ENCODE measurements at regions not wholly inside any gene's neighbourhood (a gene's known extent, or its start where the extent isn't known, plus 50 kb on each side); places are given as distances from the start of the nearest gene placed in this dataset.

DNA sequence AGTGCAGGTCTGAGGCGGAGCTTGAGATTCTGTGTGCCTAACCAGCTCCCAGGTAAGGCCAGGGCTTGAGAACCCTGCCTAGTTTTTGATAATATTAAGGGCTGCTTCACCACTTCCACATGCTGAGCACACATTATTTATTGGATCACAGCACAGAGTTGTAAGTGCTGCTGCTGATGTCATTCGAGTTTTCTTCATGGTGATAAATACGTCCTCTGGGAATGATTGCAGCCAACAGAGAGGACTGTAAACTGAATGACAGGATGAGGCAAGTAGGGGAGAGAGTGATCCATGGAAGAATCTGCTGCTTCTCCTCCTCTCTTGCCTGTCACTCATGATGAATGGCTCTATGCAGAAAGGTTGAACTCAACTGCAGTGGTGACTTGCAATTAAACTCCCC is 77.9 kb upstream of the VPS13A start (continued):
- TF ChIP-seq, protein P1, sequence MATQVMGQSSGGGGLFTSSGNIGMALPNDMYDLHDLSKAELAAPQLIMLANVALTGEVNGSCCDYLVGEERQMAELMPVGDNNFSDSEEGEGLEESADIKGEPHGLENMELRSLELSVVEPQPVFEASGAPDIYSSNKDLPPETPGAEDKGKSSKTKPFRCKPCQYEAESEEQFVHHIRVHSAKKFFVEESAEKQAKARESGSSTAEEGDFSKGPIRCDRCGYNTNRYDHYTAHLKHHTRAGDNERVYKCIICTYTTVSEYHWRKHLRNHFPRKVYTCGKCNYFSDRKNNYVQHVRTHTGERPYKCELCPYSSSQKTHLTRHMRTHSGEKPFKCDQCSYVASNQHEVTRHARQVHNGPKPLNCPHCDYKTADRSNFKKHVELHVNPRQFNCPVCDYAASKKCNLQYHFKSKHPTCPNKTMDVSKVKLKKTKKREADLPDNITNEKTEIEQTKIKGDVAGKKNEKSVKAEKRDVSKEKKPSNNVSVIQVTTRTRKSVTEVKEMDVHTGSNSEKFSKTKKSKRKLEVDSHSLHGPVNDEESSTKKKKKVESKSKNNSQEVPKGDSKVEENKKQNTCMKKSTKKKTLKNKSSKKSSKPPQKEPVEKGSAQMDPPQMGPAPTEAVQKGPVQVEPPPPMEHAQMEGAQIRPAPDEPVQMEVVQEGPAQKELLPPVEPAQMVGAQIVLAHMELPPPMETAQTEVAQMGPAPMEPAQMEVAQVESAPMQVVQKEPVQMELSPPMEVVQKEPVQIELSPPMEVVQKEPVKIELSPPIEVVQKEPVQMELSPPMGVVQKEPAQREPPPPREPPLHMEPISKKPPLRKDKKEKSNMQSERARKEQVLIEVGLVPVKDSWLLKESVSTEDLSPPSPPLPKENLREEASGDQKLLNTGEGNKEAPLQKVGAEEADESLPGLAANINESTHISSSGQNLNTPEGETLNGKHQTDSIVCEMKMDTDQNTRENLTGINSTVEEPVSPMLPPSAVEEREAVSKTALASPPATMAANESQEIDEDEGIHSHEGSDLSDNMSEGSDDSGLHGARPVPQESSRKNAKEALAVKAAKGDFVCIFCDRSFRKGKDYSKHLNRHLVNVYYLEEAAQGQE (IDR thresholded peaks at IDR 0.05): no peak
- no peak for TF ChIP-seq MYC (IDR thresholded peaks at IDR 0.05; ENCODE audit: borderline replicate concordance, low read length)
- TF ChIP-seq, protein P2, sequence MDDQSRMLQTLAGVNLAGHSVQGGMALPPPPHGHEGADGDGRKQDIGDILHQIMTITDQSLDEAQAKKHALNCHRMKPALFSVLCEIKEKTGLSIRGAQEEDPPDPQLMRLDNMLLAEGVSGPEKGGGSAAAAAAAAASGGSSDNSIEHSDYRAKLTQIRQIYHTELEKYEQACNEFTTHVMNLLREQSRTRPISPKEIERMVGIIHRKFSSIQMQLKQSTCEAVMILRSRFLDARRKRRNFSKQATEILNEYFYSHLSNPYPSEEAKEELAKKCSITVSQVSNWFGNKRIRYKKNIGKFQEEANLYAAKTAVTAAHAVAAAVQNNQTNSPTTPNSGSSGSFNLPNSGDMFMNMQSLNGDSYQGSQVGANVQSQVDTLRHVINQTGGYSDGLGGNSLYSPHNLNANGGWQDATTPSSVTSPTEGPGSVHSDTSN (IDR thresholded peaks at IDR 0.05): no peak
- no peak for TF ChIP-seq TFCP2L1 (CRISPR knock-in tag; IDR thresholded peaks at IDR 0.05)
- no peak for TF ChIP-seq ESRRA (IDR thresholded peaks at IDR 0.05; ENCODE audit: borderline replicate concordance, low read length)
- TF ChIP-seq CBX2 (IDR thresholded peaks at IDR 0.05; ENCODE audit: borderline replicate concordance, low read depth): no peak
- no peak for TF ChIP-seq RFX5 (IDR thresholded peaks at IDR 0.05)

DNA sequence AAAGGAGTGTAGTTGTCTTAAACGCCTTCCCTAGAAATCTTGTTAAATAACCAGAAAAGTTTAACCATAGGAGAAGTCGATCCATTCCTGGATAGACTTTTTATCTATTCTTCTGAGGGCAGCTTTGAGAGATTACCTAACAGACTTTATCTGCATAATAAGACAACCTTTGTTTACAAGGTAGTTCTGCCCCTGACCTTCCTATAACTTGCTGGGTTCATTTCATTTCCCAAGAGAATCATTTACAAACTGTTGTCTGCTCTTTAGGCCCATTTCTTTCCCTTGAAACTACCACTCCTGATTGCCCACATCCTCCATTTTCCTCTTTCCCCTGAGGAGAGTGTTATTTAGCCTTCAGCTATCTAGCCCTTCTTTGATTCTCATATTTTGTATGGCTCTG is 65.9 kb upstream of the VPS13A start:
- no peaks in the 10 kb centered on the region for H3K4me1 ChIP-seq

DNA sequence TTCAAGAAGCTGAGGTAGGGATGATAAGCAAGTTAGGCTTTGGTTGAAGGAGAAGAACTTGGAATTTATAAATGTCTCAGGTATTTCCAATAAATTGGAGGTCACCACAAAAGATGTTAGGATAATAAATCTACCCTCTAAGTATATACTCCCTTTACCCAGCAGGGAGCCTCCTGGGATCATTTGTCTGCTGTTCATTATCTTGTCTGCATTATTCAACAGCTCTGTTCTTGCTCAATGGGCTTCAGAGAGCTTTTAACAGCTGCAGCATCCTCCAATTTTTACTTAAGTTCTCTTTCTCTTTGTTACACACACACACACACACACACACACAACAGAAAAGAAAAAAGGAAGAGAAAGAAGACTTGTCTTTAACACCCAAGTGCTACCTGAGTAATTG is 51.7 kb upstream of the VPS13A start:
- Histone ChIP-seq H3K9me3 (0 out of 3 replicates have a peak, but pooled peaks cover 2% of the 10 kb centered on the region), H3K4me2 (no peak overlapping the region), H3K27ac (no peak overlapping the region), H3K4me1 (no peaks in the 10 kb centered on the region), H3K4me3 (no peak overlapping the region)
- ChIA-PET CTCF (interaction anchor here (1.0 to 2.2 kb wide), 3 partner anchors 23 to 36 kb away, joined by 3 to 7 read pairs (median 5); no protein-coding TSS in a partner anchor), POLR2A (no interaction called here)
- no peak for DNase-seq (ENCODE audit: low read depth in 1 of 2, low spot score in 1 of 2)
- no peak for ATAC-seq
- FAIRE-seq: no peak
- TF ChIP-seq KDM1A (IDR thresholded peaks at IDR 0.05; ENCODE audit: low read depth) (no peak), POLR2AphosphoS2 (conservative IDR thresholded peaks at IDR 0.05; ENCODE audit: low read length) (no peak), JUN (IDR thresholded peaks at IDR 0.05) (no peak), ZC3H11A (IDR thresholded peaks at IDR 0.05) (no peak), SMC3 (IDR thresholded peaks at IDR 0.05) (no peak), HDAC2 (IDR thresholded peaks at IDR 0.05) (no peak), RFX5 (IDR thresholded peaks at IDR 0.05) (no peak), MAFK (IDR thresholded peaks at IDR 0.05; ENCODE audit: partially characterized antibody) (no peak)
- TF ChIP-seq, protein P3, sequence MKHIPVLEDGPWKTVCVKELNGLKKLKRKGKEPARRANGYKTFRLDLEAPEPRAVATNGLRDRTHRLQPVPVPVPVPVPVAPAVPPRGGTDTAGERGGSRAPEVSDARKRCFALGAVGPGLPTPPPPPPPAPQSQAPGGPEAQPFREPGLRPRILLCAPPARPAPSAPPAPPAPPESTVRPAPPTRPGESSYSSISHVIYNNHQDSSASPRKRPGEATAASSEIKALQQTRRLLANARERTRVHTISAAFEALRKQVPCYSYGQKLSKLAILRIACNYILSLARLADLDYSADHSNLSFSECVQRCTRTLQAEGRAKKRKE (CRISPR knock-in tag; IDR thresholded peaks at IDR 0.05; ENCODE audit: low read depth): no peak
- TF ChIP-seq, protein P2 (IDR thresholded peaks at IDR 0.05): no peak

More for the DNA sequence above, 65.9 kb upstream of the VPS13A start:
- Histone ChIP-seq H3K27ac (no peak overlapping the region), H3K4me3 (no peak overlapping the region), H3K4me2 (no peak overlapping the region), H3K9me3 (no peaks in the 10 kb centered on the region)
- FAIRE-seq (no peak), DNase-seq (ENCODE audit: low read depth in 1 of 2, low spot score in 1 of 2) (no peak), ATAC-seq (no peak)
- WGBS (ENCODE audit: missing lambda C conversion rate): 4% methylated on average over 2 of the region's 2 CpGs
- ChIA-PET POLR2A (no interaction called here), CTCF (interaction anchor here (0.6 kb wide), 1 partner anchor 111 kb away, joined by 3 read pairs; no protein-coding TSS in a partner anchor)
- TF ChIP-seq MAFK (IDR thresholded peaks at IDR 0.05; ENCODE audit: partially characterized antibody) (no peak), TP53 (CRISPR knock-in tag; IDR thresholded peaks at IDR 0.05) (no peak), FOXS1 (CRISPR knock-in tag; IDR thresholded peaks at IDR 0.05) (no peak)
- TF ChIP-seq, protein P4, sequence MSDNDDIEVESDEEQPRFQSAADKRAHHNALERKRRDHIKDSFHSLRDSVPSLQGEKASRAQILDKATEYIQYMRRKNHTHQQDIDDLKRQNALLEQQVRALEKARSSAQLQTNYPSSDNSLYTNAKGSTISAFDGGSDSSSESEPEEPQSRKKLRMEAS (IDR thresholded peaks at IDR 0.05): no peak
